Nephron progenitor cell (in vitro differentiated cells): ENCODE measurements at regions not wholly inside any gene's neighbourhood (a gene's known extent, or its start where the extent isn't known, plus 50 kb on each side); places are given as distances from the start of the nearest gene placed in this dataset.
"Not testable (repeated sequence)": the region's sequence is repeated elsewhere in the genome, so short reads cannot be mapped to it uniquely, and the experiment has no call there.

Experiments used
- DNase-seq: peaks from one replicate; pipeline ENCODE4 v3.0.0; 2021
- H3K27ac Mint-ChIP-seq: 2 replicates; pipeline ENCODE4 v1.8.0; 2021; ENCODE audit warnings: mild to moderate bottlenecking, moderate library complexity, mixed read lengths
- H3K27me3 Mint-ChIP-seq: 2 replicates; pipeline ENCODE4 v1.8.0; 2021; ENCODE audit warnings: mild to moderate bottlenecking, low read depth, mixed read lengths; ENCODE audit not compliant: poor library complexity
- H3K36me3 Mint-ChIP-seq: 2 replicates; pipeline ENCODE4 v1.8.0; 2021; ENCODE audit warnings: low read depth, mixed read lengths
- H3K4me1 Mint-ChIP-seq: 2 replicates; pipeline ENCODE4 v1.8.0; 2021; ENCODE audit warnings: mixed read lengths
- H3K4me3 Mint-ChIP-seq: 2 replicates; pipeline ENCODE4 v1.8.0; 2021; ENCODE audit warnings: mild to moderate bottlenecking, moderate library complexity, mixed read lengths
- H3K9me3 Mint-ChIP-seq: 2 replicates; pipeline ENCODE4 v1.8.0; 2021; ENCODE audit warnings: mild to moderate bottlenecking, moderate library complexity, mixed read lengths
- TF ChIP-seq, protein P1 (sequence below): fragments of 200-600 bp; sonication (generic); IDR thresholded peaks from 2 replicates; pipeline ENCODE4 v1.5.0; 2021; ENCODE audit warnings: antibody characterized with exemption

DNA sequence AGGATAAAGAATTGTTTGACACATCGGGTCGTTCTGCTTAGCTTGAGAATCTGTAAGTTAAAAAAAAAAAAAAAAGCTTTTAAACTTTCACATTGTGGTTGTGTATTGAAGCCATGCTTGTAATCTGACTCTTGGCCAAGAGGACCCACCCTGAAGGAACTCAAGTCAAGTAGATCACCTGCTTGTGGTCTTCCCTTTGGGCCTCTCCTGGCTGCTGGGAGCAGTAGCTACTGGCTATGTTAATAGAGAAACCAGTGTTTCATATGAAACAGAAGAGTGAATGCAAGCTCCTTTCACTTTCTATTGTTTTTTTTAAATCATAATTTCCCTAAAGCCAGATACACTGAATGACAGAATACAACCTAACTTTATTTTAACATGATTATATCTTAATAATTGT, 402.4 kb upstream of the NDST4 start:
- H3K36me3 Mint-ChIP-seq = no peaks in the 10 kb centered on the region
- peaks cover 3% of the 10 kb centered on the region for H3K9me3 Mint-ChIP-seq
- no peak overlapping the region for H3K27ac Mint-ChIP-seq
- H3K27me3 Mint-ChIP-seq = no peaks in the 10 kb centered on the region
- H3K4me3 Mint-ChIP-seq = no peak overlapping the region
- TF ChIP-seq, protein P1, sequence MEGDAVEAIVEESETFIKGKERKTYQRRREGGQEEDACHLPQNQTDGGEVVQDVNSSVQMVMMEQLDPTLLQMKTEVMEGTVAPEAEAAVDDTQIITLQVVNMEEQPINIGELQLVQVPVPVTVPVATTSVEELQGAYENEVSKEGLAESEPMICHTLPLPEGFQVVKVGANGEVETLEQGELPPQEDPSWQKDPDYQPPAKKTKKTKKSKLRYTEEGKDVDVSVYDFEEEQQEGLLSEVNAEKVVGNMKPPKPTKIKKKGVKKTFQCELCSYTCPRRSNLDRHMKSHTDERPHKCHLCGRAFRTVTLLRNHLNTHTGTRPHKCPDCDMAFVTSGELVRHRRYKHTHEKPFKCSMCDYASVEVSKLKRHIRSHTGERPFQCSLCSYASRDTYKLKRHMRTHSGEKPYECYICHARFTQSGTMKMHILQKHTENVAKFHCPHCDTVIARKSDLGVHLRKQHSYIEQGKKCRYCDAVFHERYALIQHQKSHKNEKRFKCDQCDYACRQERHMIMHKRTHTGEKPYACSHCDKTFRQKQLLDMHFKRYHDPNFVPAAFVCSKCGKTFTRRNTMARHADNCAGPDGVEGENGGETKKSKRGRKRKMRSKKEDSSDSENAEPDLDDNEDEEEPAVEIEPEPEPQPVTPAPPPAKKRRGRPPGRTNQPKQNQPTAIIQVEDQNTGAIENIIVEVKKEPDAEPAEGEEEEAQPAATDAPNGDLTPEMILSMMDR = no peak
- DNase-seq = no peak
- H3K4me1 Mint-ChIP-seq = no peaks in the 10 kb centered on the region

DNA sequence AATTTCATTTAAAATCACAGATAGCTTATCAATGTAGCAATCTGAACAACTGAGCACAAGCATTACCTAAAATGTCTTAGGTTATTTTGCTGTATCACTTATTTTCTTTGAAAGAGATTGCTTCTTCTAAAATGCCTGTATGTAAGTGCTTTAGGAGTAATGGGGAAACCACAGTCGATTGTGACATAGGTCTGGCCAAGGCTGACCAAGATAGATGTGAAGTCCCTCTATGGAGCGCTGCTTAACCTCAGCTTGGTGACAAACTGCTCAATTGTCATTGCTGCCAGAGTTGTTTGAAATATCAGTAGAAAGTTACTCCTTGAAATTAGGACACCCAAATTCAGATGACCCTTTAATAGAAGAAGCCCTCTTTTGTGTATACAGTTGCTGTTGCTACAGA, 401.9 kb upstream of the NDST4 start:
- TF ChIP-seq, protein P1 = no peak
- Mint-ChIP-seq H3K9me3 (no peaks in the 10 kb centered on the region), H3K27ac (no peak overlapping the region), H3K27me3 (no peaks in the 10 kb centered on the region), H3K4me1 (no peaks in the 10 kb centered on the region), H3K36me3 (no peaks in the 10 kb centered on the region), H3K4me3 (no peak overlapping the region)
- no peak for DNase-seq

DNA sequence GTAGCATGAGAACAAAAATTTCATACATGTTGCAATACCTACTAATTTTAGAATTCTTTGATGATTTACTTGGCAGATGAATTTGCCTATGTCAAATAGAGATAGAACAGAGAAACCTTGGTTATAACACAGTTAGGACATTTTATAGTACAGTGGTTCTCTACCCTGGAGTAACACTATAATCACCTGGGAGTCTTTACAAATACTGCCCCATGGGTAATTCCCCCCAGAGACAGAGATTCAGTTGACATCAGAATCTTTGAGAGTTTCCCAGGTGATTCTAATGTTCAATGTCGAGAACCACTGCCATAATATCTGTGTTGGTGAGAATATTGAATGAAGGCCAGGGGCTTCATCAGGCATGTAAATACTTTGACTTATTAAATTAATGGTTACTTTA, 401.3 kb upstream of the NDST4 start:
- H3K9me3 Mint-ChIP-seq = no peaks in the 10 kb centered on the region
- H3K36me3 Mint-ChIP-seq = no peaks in the 10 kb centered on the region
- DNase-seq = no peak
- H3K4me3 Mint-ChIP-seq = no peak overlapping the region
- no peaks in the 10 kb centered on the region for H3K27me3 Mint-ChIP-seq
- TF ChIP-seq, protein P1 = no peak
- no peak overlapping the region for H3K27ac Mint-ChIP-seq
- H3K4me1 Mint-ChIP-seq = no peaks in the 10 kb centered on the region

DNA sequence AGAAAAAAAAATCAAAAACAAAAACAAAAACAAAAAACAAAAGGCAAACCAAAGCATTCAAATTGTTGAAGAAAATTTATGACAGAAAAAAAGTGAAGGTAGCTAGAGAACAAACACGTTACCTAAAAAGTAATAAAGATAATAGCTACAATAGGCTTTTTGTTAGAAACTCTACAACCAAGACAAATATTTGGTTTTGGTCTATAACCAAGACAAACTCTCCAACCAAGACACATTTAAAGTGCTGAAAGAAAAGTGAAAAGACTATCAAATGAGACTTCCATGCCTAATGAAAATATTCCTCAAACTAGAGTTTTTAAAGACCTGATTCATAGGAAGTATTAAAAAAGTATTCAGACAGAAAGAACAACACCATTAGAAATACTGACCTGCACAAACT, 391.9 kb upstream of the NDST4 start:
- Mint-ChIP-seq H3K27me3 (no peaks in the 10 kb centered on the region), H3K27ac (no peak overlapping the region), H3K4me3 (no peak overlapping the region), H3K4me1 (no peaks in the 10 kb centered on the region), H3K9me3 (no peaks in the 10 kb centered on the region), H3K36me3 (no peaks in the 10 kb centered on the region)
- TF ChIP-seq, protein P1 = no peak
- no peak for DNase-seq

DNA sequence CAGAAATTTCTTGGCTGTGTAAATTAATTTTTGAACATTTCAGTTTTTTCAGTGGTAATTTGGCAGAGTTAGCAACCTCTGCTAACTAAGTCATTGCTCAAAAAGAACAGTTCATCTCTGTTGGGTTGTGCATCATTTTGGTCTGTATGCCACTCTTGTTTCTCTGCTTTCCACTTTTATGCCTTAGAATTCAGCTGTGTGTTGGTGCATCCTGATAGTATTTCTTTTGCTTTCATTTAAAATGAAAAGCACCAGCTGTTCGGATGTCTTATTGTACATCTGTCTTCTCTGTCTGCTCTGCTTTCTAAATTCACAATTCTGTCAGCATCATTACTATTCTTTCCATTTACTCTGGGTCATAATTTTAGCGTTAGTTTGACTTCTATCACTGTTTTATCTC, 388.2 kb upstream of the NDST4 start:
- no peak overlapping the region for H3K27ac Mint-ChIP-seq
- no peaks in the 10 kb centered on the region for H3K36me3 Mint-ChIP-seq
- no peaks in the 10 kb centered on the region for H3K27me3 Mint-ChIP-seq
- TF ChIP-seq, protein P1 = no peak
- no peak overlapping the region for H3K4me3 Mint-ChIP-seq
- H3K9me3 Mint-ChIP-seq = peaks cover 3% of the 10 kb centered on the region
- no peaks in the 10 kb centered on the region for H3K4me1 Mint-ChIP-seq
- no peak for DNase-seq

DNA sequence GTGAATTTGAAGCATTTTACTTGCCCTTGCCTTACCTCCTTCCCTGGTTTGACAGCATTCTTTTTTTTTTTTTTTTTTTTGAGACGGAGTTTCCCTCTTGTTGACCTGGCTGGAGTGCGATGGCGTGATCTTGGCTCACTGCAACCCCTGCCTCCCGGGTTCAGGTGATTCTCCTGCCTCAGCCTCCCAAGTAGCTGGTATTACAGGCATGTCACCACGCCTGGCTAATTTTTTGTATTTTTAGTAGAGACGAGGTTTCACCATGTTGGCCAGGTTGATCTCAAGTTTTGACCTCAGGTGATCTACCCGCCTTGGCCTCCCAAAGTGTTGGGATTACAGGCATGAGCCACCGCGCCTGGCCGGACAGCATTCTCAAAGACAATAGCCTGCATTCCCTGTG, 380.4 kb upstream of the NDST4 start:
- peaks cover 17% of the 10 kb centered on the region for H3K9me3 Mint-ChIP-seq
- H3K4me3 Mint-ChIP-seq, H3K36me3 Mint-ChIP-seq, H3K4me1 Mint-ChIP-seq, H3K27me3 Mint-ChIP-seq, DNase-seq, H3K27ac Mint-ChIP-seq: not testable (repeated sequence)
